Activated T-helper 2 cell treated with anti-CD3 and anti-CD28 coated beads, Interferon-gamma antibody, Interleukin-2, Interleukin-4, amounts not matched to agents 10 μg/mL and 5 μg/mL and 100 μg/mL, durations not matched to agents 14 hours and 24 hours and 36 hours (primary cell): ENCODE measurements at regions not wholly inside any gene's neighbourhood (a gene's known extent, or its start where the extent isn't known, plus 50 kb on each side); places are given as distances from the start of the nearest gene placed in this dataset.

Source experiments
- DNase-seq: peaks from one replicate; pipeline ENCODE4 v3.0.0; 2021; ENCODE audit warnings: low spot score
- H3K27ac Mint-ChIP-seq: one replicate; pipeline ENCODE4 v1.8.0; 2021; ENCODE audit warnings: mixed read lengths
- H3K27me3 Mint-ChIP-seq: one replicate; pipeline ENCODE4 v1.8.0; 2021; ENCODE audit warnings: low read depth, mixed read lengths
- H3K36me3 Mint-ChIP-seq: one replicate; pipeline ENCODE4 v1.8.0; 2021; ENCODE audit warnings: low read depth, mixed read lengths
- H3K4me1 Mint-ChIP-seq: one replicate; pipeline ENCODE4 v1.8.0; 2021; ENCODE audit warnings: low read depth, mixed read lengths
- H3K4me3 Mint-ChIP-seq: one replicate; pipeline ENCODE4 v1.8.0; 2021; ENCODE audit warnings: low read depth, mild to moderate bottlenecking, moderate library complexity, mixed read lengths
- H3K9me3 Mint-ChIP-seq: one replicate; pipeline ENCODE4 v1.8.0; 2021; ENCODE audit warnings: mixed read lengths
- intact Hi-C: fragments of 100-400 bp; cut with micrococcal nuclease; formaldehyde crosslinking; loops from one replicate; pipeline ENCODE4 v1.15.1; 2023

DNA sequence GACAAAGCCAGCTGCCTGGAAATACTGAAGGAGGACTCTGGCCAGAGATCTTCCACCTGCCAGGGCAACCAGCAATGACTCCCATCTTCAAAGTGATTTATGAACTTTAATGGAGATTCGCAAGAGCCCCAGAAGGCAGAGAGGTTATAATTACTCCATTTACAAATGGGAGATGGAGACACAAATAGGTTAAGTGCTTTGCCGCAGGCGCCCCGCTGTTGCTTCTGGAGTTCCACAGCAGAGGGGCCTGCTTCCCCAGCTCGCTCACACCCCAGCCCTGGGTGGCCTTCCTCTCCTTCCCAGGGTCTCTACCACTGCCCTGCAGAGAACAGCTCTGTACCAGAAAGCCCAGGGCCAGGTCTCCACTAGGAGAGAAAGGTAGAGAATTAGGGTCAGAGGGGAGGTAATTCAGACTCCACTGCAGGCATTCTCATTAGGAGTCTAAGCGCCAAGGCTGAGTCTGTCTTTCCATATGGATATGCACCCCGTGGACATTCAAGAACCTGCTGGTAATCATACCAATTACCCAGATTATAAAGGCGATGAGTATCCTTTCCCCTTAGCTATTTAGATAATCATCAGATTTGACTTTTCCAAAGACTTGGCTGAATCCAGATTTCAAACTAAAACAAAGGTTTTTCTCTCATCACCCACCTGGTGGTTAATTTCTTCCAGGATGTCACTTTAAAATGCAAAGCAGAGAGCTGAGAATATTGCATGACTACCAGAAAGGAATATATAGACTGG lies 157.6 kb upstream of the TUT7 start:
- H3K4me3 Mint-ChIP-seq: no peak overlapping the region
- no peaks in the 10 kb centered on the region for H3K36me3 Mint-ChIP-seq
- H3K4me1 Mint-ChIP-seq: no peaks in the 10 kb centered on the region
- DNase-seq: no peak
- no peaks in the 10 kb centered on the region for H3K9me3 Mint-ChIP-seq
- intact Hi-C loops: no loop called here
- no peak overlapping the region for H3K27ac Mint-ChIP-seq
- peaks cover 4% of the 10 kb centered on the region for H3K27me3 Mint-ChIP-seq

DNA sequence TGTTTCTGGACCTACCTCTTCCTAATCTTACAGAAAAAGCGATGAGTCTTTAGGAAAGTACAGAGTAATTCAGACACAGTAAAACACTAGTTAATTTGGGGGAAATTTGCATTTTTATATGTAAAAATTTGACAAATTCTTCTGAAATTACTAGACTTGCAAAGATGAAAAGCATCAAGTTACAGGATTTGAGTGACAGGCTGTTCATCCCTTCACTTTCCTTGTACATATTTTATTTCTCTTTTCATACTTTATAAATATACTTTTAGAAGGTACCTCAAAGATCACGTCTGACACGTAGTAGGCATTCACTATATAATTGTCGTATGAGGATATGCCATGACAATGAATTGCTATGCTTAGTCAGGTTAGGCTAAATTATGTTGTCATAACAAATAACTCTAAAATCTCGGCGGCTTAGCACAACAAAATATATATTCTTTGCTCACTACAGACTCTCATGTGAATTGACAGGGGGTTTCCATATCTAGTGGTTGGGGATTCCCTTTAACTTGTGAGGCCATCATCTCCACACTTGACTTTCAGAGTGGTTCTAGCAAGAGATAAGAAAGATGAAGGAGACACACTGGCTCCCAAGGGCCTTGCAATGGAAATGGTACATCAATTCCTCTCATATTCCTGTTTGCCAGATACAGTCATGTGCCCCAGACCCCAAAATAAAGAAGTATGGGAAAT lies 154.1 kb upstream of the TUT7 start:
- peaks cover 3% of the 10 kb centered on the region for H3K27me3 Mint-ChIP-seq
- no peaks in the 10 kb centered on the region for H3K36me3 Mint-ChIP-seq
- H3K4me1 Mint-ChIP-seq: no peaks in the 10 kb centered on the region
- no peak overlapping the region for H3K4me3 Mint-ChIP-seq
- DNase-seq: no peak
- intact Hi-C loops: no loop called here
- H3K9me3 Mint-ChIP-seq: no peaks in the 10 kb centered on the region
- no peak overlapping the region for H3K27ac Mint-ChIP-seq

DNA sequence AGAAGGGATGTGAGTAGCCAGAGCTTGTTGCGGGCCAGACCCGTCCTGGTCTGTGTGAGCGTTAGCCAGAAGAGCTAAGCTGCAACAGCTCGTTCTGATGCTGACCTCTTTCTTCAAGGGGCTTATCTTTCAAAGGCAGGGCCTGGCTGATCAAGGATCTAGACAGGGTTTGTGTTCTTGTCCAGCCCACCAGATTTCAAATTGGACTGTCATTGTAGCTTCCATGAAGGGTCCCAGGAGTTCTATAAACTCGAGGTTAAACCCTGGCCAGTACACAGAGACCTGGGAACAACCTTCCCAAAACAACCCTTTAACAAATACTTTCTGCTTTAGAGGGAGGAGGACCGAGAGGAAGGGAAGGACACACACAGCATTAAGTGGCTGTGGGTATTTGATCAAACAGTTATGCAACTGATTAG lies 153.0 kb upstream of the TUT7 start:
- H3K9me3 Mint-ChIP-seq: no peaks in the 10 kb centered on the region
- H3K36me3 Mint-ChIP-seq: no peaks in the 10 kb centered on the region
- no peak overlapping the region for H3K27ac Mint-ChIP-seq
- no peak overlapping the region for H3K4me3 Mint-ChIP-seq
- peaks cover 6% of the 10 kb centered on the region for H3K27me3 Mint-ChIP-seq
- DNase-seq: no peak
- intact Hi-C loops: no loop called here
- H3K4me1 Mint-ChIP-seq: no peaks in the 10 kb centered on the region

DNA sequence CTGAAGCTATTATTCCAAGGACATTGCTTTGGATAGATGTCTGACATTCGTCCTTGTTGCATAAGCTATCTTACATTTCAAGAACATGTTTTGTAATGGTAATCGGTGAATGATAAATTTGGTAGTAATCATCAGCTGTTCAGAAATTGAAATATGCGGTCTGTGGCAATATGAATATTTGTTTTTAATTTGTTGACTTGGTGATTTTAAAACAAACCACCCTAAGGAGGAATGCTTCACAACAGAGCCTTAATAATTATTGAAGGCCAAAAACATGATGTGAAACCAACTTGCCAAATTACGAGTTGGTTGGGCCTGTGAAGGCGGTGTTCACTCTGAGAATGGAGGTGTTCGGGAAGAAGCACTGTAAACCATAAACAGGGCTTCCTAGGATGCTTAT lies 149.7 kb upstream of the TUT7 start:
- no peak overlapping the region for H3K27ac Mint-ChIP-seq

GRCh38 chr9:86503314-86503713 lies 149.1 kb upstream of the TUT7 start:
- Mint-ChIP-seq H3K36me3 (no peaks in the 10 kb centered on the region), H3K4me3 (no peak overlapping the region), H3K27ac (no peak overlapping the region), H3K9me3 (no peaks in the 10 kb centered on the region), H3K4me1 (no peaks in the 10 kb centered on the region), H3K27me3 (peaks cover 10% of the 10 kb centered on the region)
- no peak for DNase-seq
- intact Hi-C loops: no loop called here

More for the DNA sequence above, 149.7 kb upstream of the TUT7 start:
- H3K4me3 Mint-ChIP-seq: no peak overlapping the region
- no peaks in the 10 kb centered on the region for H3K9me3 Mint-ChIP-seq
- H3K4me1 Mint-ChIP-seq: no peaks in the 10 kb centered on the region
- intact Hi-C loops: no loop called here
- H3K27me3 Mint-ChIP-seq: peaks cover 10% of the 10 kb centered on the region
- H3K36me3 Mint-ChIP-seq: no peaks in the 10 kb centered on the region
- DNase-seq: no peak

DNA sequence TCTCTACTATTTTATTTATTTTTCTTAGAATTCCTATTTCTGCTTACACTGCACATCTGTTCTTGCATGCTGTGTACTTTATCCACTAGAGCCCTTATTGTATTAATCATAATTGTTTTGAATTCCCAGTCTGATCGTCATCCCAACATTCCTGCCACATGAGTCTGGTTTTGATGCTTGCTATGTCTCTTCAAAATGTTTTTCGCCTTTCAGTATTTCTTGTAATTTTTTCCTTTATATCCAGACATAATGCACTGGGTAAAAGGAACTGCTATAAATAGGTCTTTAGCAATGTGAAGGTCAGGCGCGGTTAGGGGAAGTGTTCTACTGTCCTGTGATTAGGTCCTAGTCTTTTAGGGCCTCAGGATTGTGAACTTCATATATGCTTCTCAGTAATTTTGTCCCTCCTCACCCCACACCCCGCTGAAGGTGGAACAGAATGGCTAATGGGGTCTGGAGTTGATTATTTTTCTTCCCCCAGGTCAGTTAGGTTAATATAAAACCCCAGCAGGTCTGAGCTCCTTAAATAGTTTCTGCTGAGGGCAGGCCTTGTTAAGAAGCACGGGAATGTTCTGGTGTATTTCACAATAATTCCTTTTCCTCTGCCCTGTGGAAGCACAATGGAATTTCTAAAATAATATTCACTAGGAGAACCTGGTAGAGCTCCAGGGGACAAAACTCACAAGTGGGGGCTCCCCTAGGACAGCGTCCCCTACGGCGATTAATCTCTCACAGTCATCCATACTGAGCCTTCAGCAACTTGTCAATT lies 146.6 kb upstream of the TUT7 start:
- Mint-ChIP-seq H3K36me3 (no peaks in the 10 kb centered on the region), H3K4me1 (no peaks in the 10 kb centered on the region), H3K4me3 (no peak overlapping the region), H3K9me3 (no peaks in the 10 kb centered on the region), H3K27ac (no peak overlapping the region), H3K27me3 (peaks cover 10% of the 10 kb centered on the region)
- DNase-seq: no peak
- intact Hi-C loops: no loop called here

GRCh38 chr9:86500031-86500430 lies 145.8 kb upstream of the TUT7 start:
- DNase-seq: no peak
- peaks cover 14% of the 10 kb centered on the region for H3K27me3 Mint-ChIP-seq
- intact Hi-C loops: no loop called here
- H3K9me3 Mint-ChIP-seq: no peaks in the 10 kb centered on the region
- no peak overlapping the region for H3K27ac Mint-ChIP-seq
- H3K4me3 Mint-ChIP-seq: no peak overlapping the region
- H3K4me1 Mint-ChIP-seq: no peaks in the 10 kb centered on the region
- H3K36me3 Mint-ChIP-seq: no peaks in the 10 kb centered on the region

DNA sequence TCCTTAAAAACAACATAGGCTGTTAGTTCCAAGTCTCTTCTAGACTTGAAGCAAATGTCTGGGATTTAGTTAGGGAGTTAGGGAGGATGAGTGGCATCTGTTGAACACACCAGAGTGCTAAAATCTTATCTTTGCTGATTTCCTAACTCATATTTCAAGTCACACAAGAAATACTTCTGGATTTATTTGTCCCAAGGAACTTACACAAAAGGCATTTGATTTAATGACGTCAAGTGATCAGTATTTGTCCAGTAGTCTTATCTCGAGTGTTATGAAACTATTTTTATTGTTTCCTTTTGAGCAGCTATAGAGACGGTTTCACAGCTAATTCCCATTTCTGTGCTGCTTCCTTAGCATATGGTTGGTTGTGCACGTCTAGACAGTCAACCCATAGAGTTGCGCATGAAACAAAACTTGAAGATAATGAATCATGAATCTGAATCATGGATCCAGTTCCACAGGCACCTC lies 140.5 kb upstream of the TUT7 start:
- Mint-ChIP-seq H3K4me3 (no peak overlapping the region), H3K4me1 (no peaks in the 10 kb centered on the region), H3K36me3 (no peaks in the 10 kb centered on the region), H3K9me3 (no peaks in the 10 kb centered on the region), H3K27me3 (peaks cover 8% of the 10 kb centered on the region), H3K27ac (no peak overlapping the region)
- no peak for DNase-seq
- intact Hi-C loops: no loop called here

DNA sequence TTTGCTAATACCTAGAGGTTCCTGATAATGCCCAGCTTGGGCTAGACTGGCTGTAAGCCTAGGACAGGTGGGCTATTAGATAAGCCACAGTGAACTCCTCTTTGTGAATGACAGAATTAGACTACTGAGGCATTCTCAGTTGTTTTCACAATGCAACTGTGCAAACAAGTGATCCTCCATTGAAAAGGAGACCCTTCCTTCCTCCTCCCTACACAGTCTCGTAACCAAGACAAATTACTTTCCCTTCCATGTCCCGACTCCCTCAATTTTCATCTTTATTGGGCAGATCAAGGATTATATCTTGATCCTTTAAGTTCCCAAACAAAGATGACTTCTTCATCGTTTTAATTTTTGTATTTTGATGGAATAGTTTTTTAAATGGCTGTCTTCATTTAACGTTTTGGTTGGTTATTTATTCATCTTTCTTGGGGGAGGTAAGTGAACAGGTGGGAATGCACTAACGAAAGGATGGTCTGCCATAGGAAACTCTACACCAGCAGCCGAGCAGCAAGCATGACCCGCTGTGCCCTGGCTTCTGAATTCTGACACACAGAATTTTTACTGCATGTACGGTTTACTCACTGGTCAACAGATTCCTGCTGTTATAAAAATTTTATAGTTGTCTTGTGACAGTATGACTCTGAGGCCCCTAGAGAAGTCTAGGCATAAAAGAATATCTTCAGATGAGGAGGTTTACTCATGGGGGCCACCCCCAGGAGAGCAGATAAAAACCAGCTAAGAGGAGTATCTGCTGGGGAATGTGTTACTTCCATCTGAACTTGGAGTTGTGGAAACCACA lies 137.5 kb upstream of the TUT7 start:
- H3K9me3 Mint-ChIP-seq: no peaks in the 10 kb centered on the region
- peaks cover 8% of the 10 kb centered on the region for H3K27me3 Mint-ChIP-seq
- no peak overlapping the region for H3K4me3 Mint-ChIP-seq
- DNase-seq: no peak
- H3K36me3 Mint-ChIP-seq: no peaks in the 10 kb centered on the region
- no peak overlapping the region for H3K27ac Mint-ChIP-seq
- H3K4me1 Mint-ChIP-seq: no peaks in the 10 kb centered on the region
- intact Hi-C loops: no loop called here

- no peaks in the 10 kb centered on the region for H3K9me3 Mint-ChIP-seq
- H3K4me3 Mint-ChIP-seq: no peak overlapping the region
- H3K36me3 Mint-ChIP-seq: no peaks in the 10 kb centered on the region
- H3K27ac Mint-ChIP-seq: no peak overlapping the region
- peaks cover 1% of the 10 kb centered on the region for H3K27me3 Mint-ChIP-seq
- intact Hi-C loops: no loop called here
- peaks cover 9% of the 10 kb centered on the region for H3K4me1 Mint-ChIP-seq
- no peak for DNase-seq
Observed at GRCh38 chr9:86488794-86489193, 134.6 kb upstream of the TUT7 start.

- Mint-ChIP-seq H3K4me1 (peaks cover 9% of the 10 kb centered on the region), H3K9me3 (no peaks in the 10 kb centered on the region), H3K4me3 (no peak overlapping the region), H3K27ac (no peak overlapping the region), H3K27me3 (peaks cover 1% of the 10 kb centered on the region), H3K36me3 (no peaks in the 10 kb centered on the region)
- no peak for DNase-seq
- intact Hi-C loops: no loop called here
Observed at GRCh38 chr9:86488345-86488744, 134.1 kb upstream of the TUT7 start.

DNA sequence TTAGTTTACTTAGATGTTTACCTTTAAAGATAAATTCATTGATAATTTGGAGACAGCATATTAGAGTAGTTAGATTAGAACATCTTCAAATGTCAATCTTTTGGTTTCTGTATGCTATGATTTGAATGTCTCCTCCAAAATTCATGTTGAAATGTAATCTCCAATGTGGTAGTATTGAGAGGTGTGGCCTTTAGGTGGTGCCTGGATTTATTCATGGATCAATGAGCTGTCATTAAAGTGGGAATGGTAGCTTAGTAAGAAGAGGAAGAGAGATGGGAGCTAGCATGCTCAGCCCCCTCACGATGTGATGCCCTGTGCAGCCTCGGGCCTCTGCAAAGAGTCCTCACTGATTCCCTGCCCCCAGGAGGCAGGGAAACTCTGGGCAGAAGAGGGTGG lies 133.6 kb upstream of the TUT7 start:
- Mint-ChIP-seq H3K4me1 (peaks cover 9% of the 10 kb centered on the region), H3K36me3 (no peaks in the 10 kb centered on the region), H3K27me3 (peaks cover 1% of the 10 kb centered on the region), H3K4me3 (no peak overlapping the region), H3K9me3 (no peaks in the 10 kb centered on the region), H3K27ac (no peak overlapping the region)
- no peak for DNase-seq
- intact Hi-C loops: loop anchor here (2.0 kb wide), 1 partner anchor 837 kb away; no protein-coding TSS in a partner anchor
